Fibroblast of lung (primary cell): ENCODE measurements at regions not wholly inside any gene's neighbourhood (a gene's known extent, or its start where the extent isn't known, plus 50 kb on each side); places are given as distances from the start of the nearest gene placed in this dataset.

Experiments
- DNase-seq, 2 donors: peaks; one replicate each; pipeline versions ENCODE4 v3.0.0 to v3.0.0-alpha.2; 2010; ENCODE audit warnings: low read depth in 2 of 2
- H2AFZ ChIP-seq: 2 replicates; pipeline ENCODE4 v1.5.1; 2012; ENCODE audit warnings: low read length, control low read depth, inconsistent platforms
- H3K27ac ChIP-seq: 2 replicates; pipeline ENCODE4 v1.5.1; 2011; ENCODE audit warnings: low read length, control low read depth; ENCODE audit not compliant: insufficient read depth
- H3K27me3 ChIP-seq: 2 replicates; pipeline ENCODE4 v1.5.1; 2011; ENCODE audit warnings: mild to moderate bottlenecking, low read length; ENCODE audit not compliant: control insufficient read depth, insufficient read depth
- H3K36me3 ChIP-seq: 2 replicates; pipeline ENCODE4 v1.5.1; 2011; ENCODE audit warnings: low read length; ENCODE audit not compliant: control insufficient read depth, insufficient read depth
- H3K4me1 ChIP-seq: 2 replicates; pipeline ENCODE4 v1.5.1; 2011; ENCODE audit warnings: low read length; ENCODE audit not compliant: control insufficient read depth, insufficient read depth; ENCODE audit errors: extremely low read depth
- H3K4me2 ChIP-seq: 2 replicates; pipeline ENCODE4 v1.5.1; 2011; ENCODE audit warnings: low read length, control low read depth; ENCODE audit not compliant: insufficient read depth; ENCODE audit errors: extremely low read depth
- H3K4me3 ChIP-seq, 4 experiments: fragments of 200-600 bp in 1 of 4; sonication (generic) in 1 of 4; replicated peaks in 1 of 4; 2 replicates each; pipeline ENCODE4 v1.5.1; 2011 to 2016; ENCODE audit warnings: low read length in 4 of 4, low read depth in 3 of 4, mild to moderate bottlenecking in 3 of 4, control low read depth in 2 of 4, inconsistent platforms in 1 of 4, mixed read lengths in 1 of 4; ENCODE audit not compliant: insufficient read depth in 1 of 4; ENCODE audit errors: control extremely low read depth in 1 of 4
- H3K79me2 ChIP-seq: 2 replicates; pipeline ENCODE4 v1.5.1; 2012; ENCODE audit warnings: mild to moderate bottlenecking, low read length, inconsistent platforms; ENCODE audit not compliant: control insufficient read depth, insufficient read depth
- H3K9ac ChIP-seq: 2 replicates; pipeline ENCODE4 v1.5.1; 2011; ENCODE audit warnings: mild to moderate bottlenecking, low read length, control low read depth; ENCODE audit not compliant: insufficient read depth
- H3K9me3 ChIP-seq: 2 replicates; pipeline ENCODE4 v1.5.1; 2012; ENCODE audit warnings: low read depth, low read length; ENCODE audit not compliant: control insufficient read depth, insufficient read depth
- H4K20me1 ChIP-seq: 2 replicates; pipeline ENCODE4 v1.5.1; 2011; ENCODE audit warnings: low read length; ENCODE audit not compliant: control insufficient read depth, insufficient read depth; ENCODE audit errors: extremely low read depth
- EZH2 ChIP-seq: IDR thresholded peaks from 2 replicates; pipeline ENCODE4 v1.5.1; 2012; ENCODE audit warnings: low read length, control low read depth, mild to moderate bottlenecking; ENCODE audit errors: missing control alignments
- TF ChIP-seq, protein P1 (sequence below), 2 donors: IDR thresholded peaks in 1 of 2; conservative IDR thresholded peaks in 1 of 2; 1 replicate in 1 of 2; 2 replicates in 1 of 2; pipeline ENCODE4 v1.5.1; 2011 to 2012; ENCODE audit warnings: low read length in 2 of 2, control low read depth in 1 of 2, inconsistent platforms in 1 of 2, low read depth in 1 of 2, mild to moderate bottlenecking in 1 of 2

GRCh38 chr2:59428940-59429339, 1124.5 kb downstream of the BCL11A start:
- DNase-seq: no peak
- H3K79me2 ChIP-seq: no peaks in the 10 kb centered on the region
- no peaks in the 10 kb centered on the region for H3K4me1 ChIP-seq
- H3K27me3 ChIP-seq: no peaks in the 10 kb centered on the region
- no peak overlapping the region for H3K9ac ChIP-seq
- no peaks in the 10 kb centered on the region for H3K36me3 ChIP-seq
- H3K4me2 ChIP-seq: no peak overlapping the region
- no peaks in the 10 kb centered on the region for H4K20me1 ChIP-seq
- H3K27ac ChIP-seq: no peak overlapping the region
- no peak overlapping the region for H3K4me3 ChIP-seq
- TF ChIP-seq, protein P1, sequence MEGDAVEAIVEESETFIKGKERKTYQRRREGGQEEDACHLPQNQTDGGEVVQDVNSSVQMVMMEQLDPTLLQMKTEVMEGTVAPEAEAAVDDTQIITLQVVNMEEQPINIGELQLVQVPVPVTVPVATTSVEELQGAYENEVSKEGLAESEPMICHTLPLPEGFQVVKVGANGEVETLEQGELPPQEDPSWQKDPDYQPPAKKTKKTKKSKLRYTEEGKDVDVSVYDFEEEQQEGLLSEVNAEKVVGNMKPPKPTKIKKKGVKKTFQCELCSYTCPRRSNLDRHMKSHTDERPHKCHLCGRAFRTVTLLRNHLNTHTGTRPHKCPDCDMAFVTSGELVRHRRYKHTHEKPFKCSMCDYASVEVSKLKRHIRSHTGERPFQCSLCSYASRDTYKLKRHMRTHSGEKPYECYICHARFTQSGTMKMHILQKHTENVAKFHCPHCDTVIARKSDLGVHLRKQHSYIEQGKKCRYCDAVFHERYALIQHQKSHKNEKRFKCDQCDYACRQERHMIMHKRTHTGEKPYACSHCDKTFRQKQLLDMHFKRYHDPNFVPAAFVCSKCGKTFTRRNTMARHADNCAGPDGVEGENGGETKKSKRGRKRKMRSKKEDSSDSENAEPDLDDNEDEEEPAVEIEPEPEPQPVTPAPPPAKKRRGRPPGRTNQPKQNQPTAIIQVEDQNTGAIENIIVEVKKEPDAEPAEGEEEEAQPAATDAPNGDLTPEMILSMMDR (conservative IDR thresholded peaks at IDR 0.05 in 1 of 2, IDR thresholded peaks at IDR 0.05 in 1 of 2; ENCODE audit: low read depth in 1 of 2, low read length in 2 of 2): no peak
- TF ChIP-seq EZH2: no peak
- no peaks in the 10 kb centered on the region for H3K9me3 ChIP-seq
- H2AFZ ChIP-seq: no peak overlapping the region

DNA sequence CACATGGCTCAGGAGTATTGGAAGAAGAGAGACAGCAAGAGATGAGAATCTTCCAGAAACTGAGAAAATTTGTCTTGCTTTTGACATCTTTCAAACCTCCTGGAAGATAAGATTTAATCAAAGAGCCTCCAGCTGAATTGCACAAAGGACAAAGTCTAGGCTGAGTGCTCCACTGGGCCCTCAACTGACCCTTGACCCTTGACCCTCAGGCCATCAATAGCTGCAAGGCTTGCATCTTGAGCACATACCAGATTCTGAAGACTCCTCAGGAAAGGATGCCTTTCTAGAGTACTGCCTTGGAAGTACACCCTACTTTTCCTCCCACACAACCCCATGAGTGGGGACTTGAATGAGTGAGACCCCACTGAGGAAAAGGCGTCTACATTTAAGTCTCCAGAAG, 1125.5 kb downstream of the BCL11A start:
- no peaks in the 10 kb centered on the region for H3K9me3 ChIP-seq
- TF ChIP-seq, protein P1 (conservative IDR thresholded peaks at IDR 0.05 in 1 of 2, IDR thresholded peaks at IDR 0.05 in 1 of 2; ENCODE audit: low read depth in 1 of 2, low read length in 2 of 2): no peak
- TF ChIP-seq EZH2: no peak
- H3K4me1 ChIP-seq: no peaks in the 10 kb centered on the region
- no peaks in the 10 kb centered on the region for H3K36me3 ChIP-seq
- no peaks in the 10 kb centered on the region for H3K27me3 ChIP-seq
- no peak overlapping the region for H3K4me3 ChIP-seq
- no peak overlapping the region for H3K27ac ChIP-seq
- H3K4me2 ChIP-seq: no peak overlapping the region
- no peak for DNase-seq
- no peak overlapping the region for H3K9ac ChIP-seq
- no peaks in the 10 kb centered on the region for H4K20me1 ChIP-seq
- no peaks in the 10 kb centered on the region for H3K79me2 ChIP-seq
- H2AFZ ChIP-seq: no peak overlapping the region

DNA sequence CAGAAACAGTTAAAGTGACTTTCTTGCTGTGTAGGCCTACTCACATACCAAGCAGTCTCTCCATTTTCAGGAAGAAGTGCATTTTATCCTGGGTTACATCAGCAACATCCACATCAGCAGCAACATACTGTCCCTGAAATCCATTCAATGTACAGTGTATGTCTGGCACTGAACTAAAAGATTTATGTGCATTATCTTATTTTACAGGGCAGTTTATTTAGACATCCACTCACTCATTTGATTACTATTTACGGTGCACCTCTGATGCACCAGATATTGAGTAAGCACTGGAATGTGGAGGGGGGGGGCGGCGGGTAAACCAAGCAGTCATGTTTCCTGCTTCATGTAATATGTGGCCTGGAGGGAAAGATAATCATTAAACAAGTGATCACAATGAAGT, 1128.2 kb downstream of the BCL11A start:
- no peak overlapping the region for H3K4me2 ChIP-seq
- H2AFZ ChIP-seq: no peak overlapping the region
- H3K4me1 ChIP-seq: no peaks in the 10 kb centered on the region
- TF ChIP-seq EZH2: no peak
- TF ChIP-seq, protein P1 (conservative IDR thresholded peaks at IDR 0.05 in 1 of 2, IDR thresholded peaks at IDR 0.05 in 1 of 2; ENCODE audit: low read depth in 1 of 2, low read length in 2 of 2): no peak
- H3K36me3 ChIP-seq: no peaks in the 10 kb centered on the region
- no peaks in the 10 kb centered on the region for H3K9me3 ChIP-seq
- H3K9ac ChIP-seq: no peak overlapping the region
- no peak overlapping the region for H3K27ac ChIP-seq
- H4K20me1 ChIP-seq: no peaks in the 10 kb centered on the region
- no peaks in the 10 kb centered on the region for H3K27me3 ChIP-seq
- H3K4me3 ChIP-seq: no peak overlapping the region
- H3K79me2 ChIP-seq: no peaks in the 10 kb centered on the region
- DNase-seq: no peak
